GM06990 (cell line): ENCODE measurements at regions not wholly inside any gene's neighbourhood (a gene's known extent, or its start where the extent isn't known, plus 50 kb on each side); places are given as distances from the start of the nearest gene placed in this dataset.

Experiments
- DNase-seq: peaks from one replicate; pipeline ENCODE4 v3.0.0-alpha.2; 2011; ENCODE audit not compliant: insufficient read length; ENCODE audit errors: extremely low read depth
- H3K27me3 ChIP-seq: replicated peaks from 2 replicates; pipeline ENCODE4 v1.6.0; 2011; ENCODE audit warnings: low read length; ENCODE audit not compliant: control insufficient read depth, insufficient read depth
- H3K36me3 ChIP-seq: 2 replicates; pipeline ENCODE4 v1.5.1; 2011; ENCODE audit warnings: low read length; ENCODE audit not compliant: control insufficient read depth, insufficient read depth
- H3K4me3 ChIP-seq: replicated peaks from 2 replicates; pipeline ENCODE4 v1.5.1; 2011; ENCODE audit warnings: low read depth, mild to moderate bottlenecking, control low read depth, low read length
- CTCF ChIP-seq: IDR thresholded peaks from 2 replicates; pipeline ENCODE4 v1.5.1; 2011; ENCODE audit warnings: low read length, control low read depth, mild to moderate bottlenecking, inconsistent platforms; ENCODE audit not compliant: insufficient read depth, poor library complexity, severe bottlenecking

- no peak for TF ChIP-seq CTCF
- Histone ChIP-seq H3K27me3 (no peaks in the 10 kb centered on the region; the same call in 1 of the 2 replicates), H3K36me3 (no peaks in the 10 kb centered on the region), H3K4me3 (no peak overlapping the region)
- no peak for DNase-seq
Observed at GRCh38 chr15:69575387-69575786, 122.8 kb downstream of the RPLP1 start.

- H3K36me3 ChIP-seq = no peaks in the 10 kb centered on the region
- TF ChIP-seq CTCF = peak; percentile 86
- peak; percentile 16 for DNase-seq
- H3K27me3 ChIP-seq = no peaks in the 10 kb centered on the region; the same call in 1 of the 2 replicates
- H3K4me3 ChIP-seq = no peak overlapping the region
Observed at GRCh38 chr15:69576035-69576526, 123.5 kb downstream of the RPLP1 start.

- no peak overlapping the region for H3K4me3 ChIP-seq
- no peaks in the 10 kb centered on the region; the same call in 1 of the 2 replicates for H3K27me3 ChIP-seq
- H3K36me3 ChIP-seq = no peaks in the 10 kb centered on the region
- DNase-seq = no peak
- TF ChIP-seq CTCF = no peak
Observed at GRCh38 chr15:69576948-69577351, 124.3 kb downstream of the RPLP1 start.

- DNase-seq = no peak
- no peak for TF ChIP-seq CTCF
- Histone ChIP-seq H3K36me3 (no peaks in the 10 kb centered on the region), H3K27me3 (no peaks in the 10 kb centered on the region; the same call in 1 of the 2 replicates), H3K4me3 (no peak overlapping the region)
Observed at GRCh38 chr15:69577397-69577796, 124.8 kb downstream of the RPLP1 start.

- H3K27me3 ChIP-seq = no peaks in the 10 kb centered on the region; the same call in 1 of the 2 replicates
- TF ChIP-seq CTCF = no peak
- H3K36me3 ChIP-seq = no peaks in the 10 kb centered on the region
- no peak overlapping the region for H3K4me3 ChIP-seq
- DNase-seq = no peak
Observed at GRCh38 chr15:69578252-69578651, 125.6 kb downstream of the RPLP1 start.
